PC-9 (cell line): ENCODE measurements at regions not wholly inside any gene's neighbourhood (a gene's known extent, or its start where the extent isn't known, plus 50 kb on each side); places are given as distances from the start of the nearest gene placed in this dataset.

Experiments used
- EZH2 ChIP-seq: fragments of 200-600 bp; sonication (generic); IDR thresholded peaks from 2 replicates; pipeline ENCODE4 v1.8.0; 2017; ENCODE audit warnings: antibody characterized with exemption, low read depth
- TF ChIP-seq, protein P1 (sequence below): fragments of 200-600 bp; sonication (generic); conservative IDR thresholded peaks from 2 replicates; pipeline ENCODE4 v1.6.1; 2017; ENCODE audit warnings: mixed run types, antibody characterized with exemption, mild to moderate bottlenecking, moderate library complexity

DNA sequence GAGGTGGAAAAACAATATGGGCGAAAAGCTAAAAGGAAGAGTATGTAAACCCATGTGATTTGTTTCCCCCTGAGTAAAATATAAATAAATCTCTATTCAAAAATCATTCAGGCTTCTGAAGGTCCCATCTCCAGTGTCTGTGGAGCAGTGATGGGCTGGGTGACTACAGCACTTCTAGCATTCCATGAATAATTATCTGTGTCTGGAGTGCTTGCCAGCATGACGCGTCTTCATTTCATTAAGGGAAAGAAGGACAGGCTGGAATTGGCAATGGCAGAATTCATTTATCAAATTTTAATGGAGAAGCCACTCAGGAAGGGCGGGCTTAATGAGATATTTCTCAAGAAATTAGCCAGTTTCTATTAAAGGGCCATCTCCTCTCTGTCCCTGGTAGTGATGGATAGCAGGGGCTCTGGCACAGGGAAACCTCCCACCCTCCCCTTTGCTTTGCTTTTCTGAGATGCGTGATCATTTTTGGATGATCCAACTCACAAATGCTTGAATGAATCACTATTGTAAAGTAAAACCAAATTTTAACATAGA, 916.3 kb upstream of the SEL1L start:
- TF ChIP-seq, protein P1, sequence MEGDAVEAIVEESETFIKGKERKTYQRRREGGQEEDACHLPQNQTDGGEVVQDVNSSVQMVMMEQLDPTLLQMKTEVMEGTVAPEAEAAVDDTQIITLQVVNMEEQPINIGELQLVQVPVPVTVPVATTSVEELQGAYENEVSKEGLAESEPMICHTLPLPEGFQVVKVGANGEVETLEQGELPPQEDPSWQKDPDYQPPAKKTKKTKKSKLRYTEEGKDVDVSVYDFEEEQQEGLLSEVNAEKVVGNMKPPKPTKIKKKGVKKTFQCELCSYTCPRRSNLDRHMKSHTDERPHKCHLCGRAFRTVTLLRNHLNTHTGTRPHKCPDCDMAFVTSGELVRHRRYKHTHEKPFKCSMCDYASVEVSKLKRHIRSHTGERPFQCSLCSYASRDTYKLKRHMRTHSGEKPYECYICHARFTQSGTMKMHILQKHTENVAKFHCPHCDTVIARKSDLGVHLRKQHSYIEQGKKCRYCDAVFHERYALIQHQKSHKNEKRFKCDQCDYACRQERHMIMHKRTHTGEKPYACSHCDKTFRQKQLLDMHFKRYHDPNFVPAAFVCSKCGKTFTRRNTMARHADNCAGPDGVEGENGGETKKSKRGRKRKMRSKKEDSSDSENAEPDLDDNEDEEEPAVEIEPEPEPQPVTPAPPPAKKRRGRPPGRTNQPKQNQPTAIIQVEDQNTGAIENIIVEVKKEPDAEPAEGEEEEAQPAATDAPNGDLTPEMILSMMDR, result no peak
- TF ChIP-seq EZH2, result no peak
